ENCODE measurements at regions not wholly inside any gene's neighbourhood (a gene's known extent, or its start where the extent isn't known, plus 50 kb on each side); places are given as distances from the start of the nearest gene placed in this dataset.

- DNase-seq: no peak
These were observed 788.3 kb downstream of the UQCRFS1 start for GRCh38 chr19:28424662-28425045.

GRCh38 chr19:28424077-28424476 is 788.9 kb downstream of the UQCRFS1 start:
- no peak for DNase-seq

- no peak for DNase-seq
These were observed 789.9 kb downstream of the UQCRFS1 start for GRCh38 chr19:28422791-28423650.

- no peak for DNase-seq
These were observed 790.9 kb downstream of the UQCRFS1 start for GRCh38 chr19:28422046-28422445.

- no peak for DNase-seq
These were observed 792.0 kb downstream of the UQCRFS1 start for GRCh38 chr19:28420811-28421550.

GRCh38 chr19:28419312-28419711 is 793.6 kb downstream of the UQCRFS1 start:
- DNase-seq: no peak

- DNase-seq: no peak
These were observed 795.6 kb downstream of the UQCRFS1 start for GRCh38 chr19:28417361-28417760.

- DNase-seq: no peak
These were observed 796.7 kb downstream of the UQCRFS1 start for GRCh38 chr19:28416245-28416644.

GRCh38 chr19:28414748-28415147 is 798.2 kb downstream of the UQCRFS1 start:
- no peak for DNase-seq

GRCh38 chr19:28409859-28410258 is 803.1 kb downstream of the UQCRFS1 start:
- DNase-seq: no peak

- no peak for DNase-seq
These were observed 806.0 kb downstream of the UQCRFS1 start for GRCh38 chr19:28406966-28407365.

- no peak for DNase-seq
These were observed 807.6 kb downstream of the UQCRFS1 start for GRCh38 chr19:28405346-28405742.

GRCh38 chr19:28404472-28404871 is 808.5 kb downstream of the UQCRFS1 start:
- no peak for DNase-seq

GRCh38 chr19:28403690-28404089 is 809.3 kb downstream of the UQCRFS1 start:
- DNase-seq: no peak

- no peak for DNase-seq
These were observed 810.2 kb downstream of the UQCRFS1 start for GRCh38 chr19:28402701-28403290.

GRCh38 chr19:28401739-28402424 is 811.1 kb downstream of the UQCRFS1 start:
- DNase-seq: no peak

GRCh38 chr19:28400953-28401671 is 811.8 kb downstream of the UQCRFS1 start:
- no peak for DNase-seq

- DNase-seq: no peak
These were observed 813.8 kb downstream of the UQCRFS1 start for GRCh38 chr19:28399187-28399586.

- DNase-seq: no peak
These were observed 815.2 kb downstream of the UQCRFS1 start for GRCh38 chr19:28397800-28398199.

- no peak for DNase-seq
These were observed 815.6 kb downstream of the UQCRFS1 start for GRCh38 chr19:28397306-28397705.

GRCh38 chr19:28396287-28396831 is 816.6 kb downstream of the UQCRFS1 start:
- no peak for DNase-seq

Data from anterior cingulate cortex (tissue), 58 donors.